CD14-positive monocyte (primary cell): ENCODE measurements at regions not wholly inside any gene's neighbourhood (a gene's known extent, or its start where the extent isn't known, plus 50 kb on each side); places are given as distances from the start of the nearest gene placed in this dataset.

Experiments used
- DNase-seq, 3 donors: peaks; one replicate each; pipeline ENCODE4 v3.0.0-alpha.2; 2011 to 2022
- H2AFZ ChIP-seq: 2 replicates; pipeline ENCODE4 v1.6.0; 2012; ENCODE audit warnings: mild to moderate bottlenecking, low read depth, low read length, inconsistent platforms; ENCODE audit not compliant: insufficient read depth, poor library complexity, severe bottlenecking
- H3K27ac ChIP-seq, 2 donors: 1 replicate in 1 of 2; 2 replicates in 1 of 2; pipeline ENCODE4 v1.5.1; 2012 to 2013; ENCODE audit warnings: low read length in 2 of 2, control low read depth in 1 of 2, inconsistent platforms in 1 of 2, low read depth in 1 of 2, mild to moderate bottlenecking in 1 of 2
- H3K27me3 ChIP-seq, 2 donors: one replicate each; pipeline versions ENCODE4 v1.6.0 to v1.6.1; 2011 to 2013; ENCODE audit warnings: low read length in 2 of 2; ENCODE audit not compliant: control insufficient read depth in 2 of 2, insufficient read depth in 2 of 2
- H3K36me3 ChIP-seq, 2 donors: replicated peaks in 1 of 2; 1 replicate in 1 of 2; 2 replicates in 1 of 2; pipeline versions ENCODE4 v1.5.1 to v1.6.1; 2012 to 2013; ENCODE audit warnings: low read length in 2 of 2, control low read depth in 1 of 2, inconsistent platforms in 1 of 2, mild to moderate bottlenecking in 1 of 2; ENCODE audit not compliant: insufficient read depth in 2 of 2, control insufficient read depth in 1 of 2
- H3K4me1 ChIP-seq, 2 donors: 1 replicate in 1 of 2; 2 replicates in 1 of 2; pipeline versions ENCODE4 v1.5.1 to v1.6.1; 2012 to 2013; ENCODE audit warnings: low read length in 2 of 2, control low read depth in 1 of 2, inconsistent platforms in 1 of 2, mild to moderate bottlenecking in 1 of 2, moderate library complexity in 1 of 2; ENCODE audit not compliant: insufficient read depth in 2 of 2, control insufficient read depth in 1 of 2
- H3K4me2 ChIP-seq: replicated peaks from 2 replicates; pipeline ENCODE3; 2012; ENCODE audit warnings: low read length, moderate library complexity, mild to moderate bottlenecking; ENCODE audit not compliant: poor library complexity, severe bottlenecking; ENCODE audit errors: extremely low read depth
- H3K4me3 ChIP-seq, 3 experiments: fragments of 200-600 bp in 1 of 3; sonication (generic) in 1 of 3; replicated peaks in 1 of 3; 1 replicate in 2 of 3; 2 replicates in 1 of 3; pipeline ENCODE4 v1.5.1; 2011 to 2013; ENCODE audit warnings: low read length in 3 of 3, mild to moderate bottlenecking in 3 of 3, control low read depth in 2 of 3, low read depth in 2 of 3, inconsistent platforms in 1 of 3, moderate library complexity in 1 of 3
- H3K79me2 ChIP-seq: 2 replicates; pipeline ENCODE4 v1.6.0; 2012; ENCODE audit warnings: mild to moderate bottlenecking, control low read depth, inconsistent platforms, low read length, moderate library complexity; ENCODE audit not compliant: insufficient read depth
- H3K9ac ChIP-seq: 2 replicates; pipeline ENCODE4 v1.6.0; 2017; ENCODE audit warnings: low read length, mild to moderate bottlenecking; ENCODE audit not compliant: insufficient read depth, poor library complexity, severe bottlenecking
- H3K9me3 ChIP-seq, 2 donors: replicated peaks in 1 of 2; 1 replicate in 1 of 2; 2 replicates in 1 of 2; pipeline versions ENCODE4 v1.5.1 to v1.6.1; 2012 to 2013; ENCODE audit warnings: low read length in 2 of 2, control low read depth in 1 of 2; ENCODE audit not compliant: control insufficient read depth in 1 of 2, insufficient read depth in 1 of 2
- H4K20me1 ChIP-seq: 2 replicates; pipeline ENCODE4 v1.6.0; 2012; ENCODE audit warnings: mild to moderate bottlenecking, low read length, control low read depth, moderate library complexity; ENCODE audit not compliant: insufficient read depth
- H3K27ac Mint-ChIP-seq, 7 donors: one replicate each; pipeline ENCODE4 v1.8.0; 2020; ENCODE audit warnings: mild to moderate bottlenecking in 7 of 7, mixed read lengths in 7 of 7, moderate library complexity in 6 of 7, inconsistent platforms in 2 of 7
- H3K27me3 Mint-ChIP-seq, 3 donors: one replicate each; pipeline ENCODE4 v1.8.0; 2021 to 2022; ENCODE audit warnings: low read depth in 3 of 3, mild to moderate bottlenecking in 3 of 3, mixed read lengths in 3 of 3, moderate library complexity in 3 of 3, inconsistent platforms in 1 of 3
- H3K36me3 Mint-ChIP-seq, 2 donors: one replicate each; pipeline ENCODE4 v1.8.0; 2020; ENCODE audit warnings: mixed read lengths in 2 of 2, inconsistent platforms in 1 of 2, mild to moderate bottlenecking in 1 of 2
- H3K4me1 Mint-ChIP-seq: one replicate; pipeline ENCODE4 v1.8.0; 2020; ENCODE audit warnings: mild to moderate bottlenecking, mixed read lengths
- H3K4me3 Mint-ChIP-seq, 2 donors: one replicate each; pipeline ENCODE4 v1.8.0; 2020; ENCODE audit warnings: mild to moderate bottlenecking in 2 of 2, mixed read lengths in 2 of 2, moderate library complexity in 1 of 2
- H3K9me3 Mint-ChIP-seq, 7 donors: one replicate each; pipeline ENCODE4 v1.8.0; 2020 to 2022; ENCODE audit warnings: mixed read lengths in 7 of 7, mild to moderate bottlenecking in 6 of 7, moderate library complexity in 6 of 7, inconsistent platforms in 2 of 7
- WGBS: methylation state at CpG from one replicate; pipeline ENCODE4 v1.1.5; 2013; ENCODE audit warnings: missing lambda C conversion rate; ENCODE audit not compliant: insufficient coverage; 5-methylcytosine and 5-hydroxymethylcytosine counted together
- intact Hi-C, 2 donors: fragments of 100-400 bp; cut with micrococcal nuclease; formaldehyde crosslinking; loops; one replicate each; pipeline versions ENCODE4 v1.15.0 to v1.15.1; 2023
- TF ChIP-seq, protein P1 (sequence below): fragments of 200-600 bp; IDR thresholded peaks from one replicate; pipeline ENCODE4 v1.8.0; 2022; ENCODE audit warnings: antibody characterized with exemption, mild to moderate bottlenecking

DNA sequence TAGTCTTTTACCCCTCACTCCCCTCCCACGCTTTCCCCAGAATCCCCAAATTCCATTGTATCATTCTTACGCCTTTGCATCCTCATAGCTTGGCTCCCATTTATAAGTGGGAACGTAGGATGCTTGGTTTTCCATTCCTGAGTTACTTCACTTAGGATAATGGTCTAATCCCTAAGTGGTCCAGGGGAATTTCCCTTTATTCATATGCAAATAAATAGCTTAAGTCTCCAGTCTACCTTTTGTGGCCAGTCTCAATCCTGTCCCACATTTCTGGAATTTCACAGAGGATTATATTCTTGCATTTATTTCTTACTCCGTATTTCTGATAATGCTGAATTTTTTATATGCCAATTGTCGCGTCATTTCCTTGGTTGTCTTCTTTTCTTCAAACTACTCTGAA lies 245.6 kb upstream of the DAB2 start:
- no CpG with 5 or more reads among the region's 6 CpGs for WGBS
- peaks cover 1 to 5% (median 2%) of the 10 kb centered on the region in 3 donors for H3K27me3 Mint-ChIP-seq

DNA sequence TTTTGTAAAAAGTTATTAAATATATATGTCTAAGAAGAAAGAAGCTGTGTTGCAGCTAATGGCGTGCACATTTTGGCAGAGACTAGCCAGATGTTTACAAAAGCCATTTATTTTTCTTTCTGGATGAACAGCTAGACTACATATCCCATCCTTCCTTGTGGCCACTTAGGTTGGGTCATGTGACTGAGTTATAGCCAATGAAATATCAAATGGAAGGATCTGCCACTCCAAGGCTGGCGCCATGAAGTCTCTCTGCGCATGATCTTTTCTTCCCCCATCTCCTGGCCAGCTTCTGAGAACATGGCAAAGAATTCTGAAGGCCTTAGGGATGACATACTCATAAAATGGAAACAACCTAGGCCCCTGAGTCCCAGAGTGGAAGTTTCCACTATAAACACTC lies 244.2 kb upstream of the DAB2 start:
- H3K27me3 Mint-ChIP-seq: peaks cover 0 to 2% (median 0%) of the 10 kb centered on the region in 3 donors
- no peak overlapping the region for H3K4me3 Mint-ChIP-seq
- Histone ChIP-seq H4K20me1 (no peaks in the 10 kb centered on the region), H3K27me3 (no peaks in the 10 kb centered on the region), H3K4me1 (no peaks in the 10 kb centered on the region), H3K36me3 (no peaks in the 10 kb centered on the region), H3K79me2 (no peaks in the 10 kb centered on the region), H3K9ac (no peak overlapping the region), H3K9me3 (peaks cover 0 to 16% of the 10 kb centered on the region in 2 donors), H3K27ac (no peak overlapping the region), H2AFZ (no peak overlapping the region), H3K4me3 (no peak overlapping the region), H3K4me2 (no peak overlapping the region)
- H3K36me3 Mint-ChIP-seq: no peaks in the 10 kb centered on the region
- DNase-seq: no peak
- no peaks in the 10 kb centered on the region for H3K4me1 Mint-ChIP-seq
- H3K27ac Mint-ChIP-seq: no peak overlapping the region
- intact Hi-C loops: no loop called here
- H3K9me3 Mint-ChIP-seq: peaks cover 4 to 20% (median 11%) of the 10 kb centered on the region in 7 donors
- WGBS: 100% methylated on average over 2 of the region's 3 CpGs
- TF ChIP-seq, protein P1, sequence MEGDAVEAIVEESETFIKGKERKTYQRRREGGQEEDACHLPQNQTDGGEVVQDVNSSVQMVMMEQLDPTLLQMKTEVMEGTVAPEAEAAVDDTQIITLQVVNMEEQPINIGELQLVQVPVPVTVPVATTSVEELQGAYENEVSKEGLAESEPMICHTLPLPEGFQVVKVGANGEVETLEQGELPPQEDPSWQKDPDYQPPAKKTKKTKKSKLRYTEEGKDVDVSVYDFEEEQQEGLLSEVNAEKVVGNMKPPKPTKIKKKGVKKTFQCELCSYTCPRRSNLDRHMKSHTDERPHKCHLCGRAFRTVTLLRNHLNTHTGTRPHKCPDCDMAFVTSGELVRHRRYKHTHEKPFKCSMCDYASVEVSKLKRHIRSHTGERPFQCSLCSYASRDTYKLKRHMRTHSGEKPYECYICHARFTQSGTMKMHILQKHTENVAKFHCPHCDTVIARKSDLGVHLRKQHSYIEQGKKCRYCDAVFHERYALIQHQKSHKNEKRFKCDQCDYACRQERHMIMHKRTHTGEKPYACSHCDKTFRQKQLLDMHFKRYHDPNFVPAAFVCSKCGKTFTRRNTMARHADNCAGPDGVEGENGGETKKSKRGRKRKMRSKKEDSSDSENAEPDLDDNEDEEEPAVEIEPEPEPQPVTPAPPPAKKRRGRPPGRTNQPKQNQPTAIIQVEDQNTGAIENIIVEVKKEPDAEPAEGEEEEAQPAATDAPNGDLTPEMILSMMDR: no peak

More for the DNA sequence above, 245.6 kb upstream of the DAB2 start:
- no peaks in the 10 kb centered on the region for H3K4me1 ChIP-seq
- H3K9ac ChIP-seq: no peak overlapping the region
- Mint-ChIP-seq H3K36me3 (no peaks in the 10 kb centered on the region), H3K4me1 (no peaks in the 10 kb centered on the region), H3K9me3 (peaks cover 0 to 10% (median 3%) of the 10 kb centered on the region in 7 donors), H3K27ac (no peak overlapping the region), H3K4me3 (no peak overlapping the region)
- peaks cover 0 to 3% of the 10 kb centered on the region in 2 donors for H3K9me3 ChIP-seq
- intact Hi-C loops: no loop called here
- H4K20me1 ChIP-seq: no peaks in the 10 kb centered on the region
- no peak overlapping the region for H3K4me2 ChIP-seq
- no peaks in the 10 kb centered on the region for H3K79me2 ChIP-seq
- H3K27me3 ChIP-seq: no peaks in the 10 kb centered on the region
- no peak overlapping the region for H3K4me3 ChIP-seq
- H3K27ac ChIP-seq: no peak overlapping the region
- no peaks in the 10 kb centered on the region for H3K36me3 ChIP-seq
- TF ChIP-seq, protein P1: no peak
- H2AFZ ChIP-seq: no peak overlapping the region
- no peak for DNase-seq
